ENCODE measurements at regions not wholly inside any gene's neighbourhood (a gene's known extent, or its start where the extent isn't known, plus 50 kb on each side); places are given as distances from the start of the nearest gene placed in this dataset.
A peak's percentile ranks its signal among the peaks of the same experiment; 100 is the strongest.

- H3K4me3 ChIP-seq: no peak overlapping the region
- DNase-seq (ENCODE audit: low spot score in 2 of 2): no peak
These were observed 220.1 kb downstream of the PPP1R3A start for GRCh38 chr7:113698556-113699220.

GRCh38 chr7:113694149-113694548, 224.7 kb downstream of the PPP1R3A start:
- no peaks in the 10 kb centered on the region for H3K36me3 ChIP-seq
- H3K4me1 ChIP-seq: no peaks in the 10 kb centered on the region
- no peaks in the 10 kb centered on the region for H3K9me3 ChIP-seq
- no peak overlapping the region for H3K27ac ChIP-seq
- H3K27me3 ChIP-seq: no peaks in the 10 kb centered on the region
- no peak overlapping the region for H3K4me3 ChIP-seq
- DNase-seq (ENCODE audit: low spot score in 2 of 2): no peak
- TF ChIP-seq POLR2A (IDR thresholded peaks at IDR 0.05) (no peak), POLR2AphosphoS5 (IDR thresholded peaks at IDR 0.05) (no peak), CTCF (IDR thresholded peaks at IDR 0.05) (no peak)
- intact Hi-C loops (cut with DNase I; ENCODE audit: low total_unique reads): no loop called here

More at GRCh38 chr7:113698556-113699220, 220.1 kb downstream of the PPP1R3A start:
- intact Hi-C loops (cut with DNase I; ENCODE audit: low total_unique reads): no loop called here
- TF ChIP-seq POLR2AphosphoS5 (IDR thresholded peaks at IDR 0.05) (no peak), POLR2A (IDR thresholded peaks at IDR 0.05) (no peak), CTCF (IDR thresholded peaks at IDR 0.05) (peak in 1 of 3 donors; percentile 31)
- Histone ChIP-seq H3K9me3 (no peaks in the 10 kb centered on the region), H3K27me3 (no peaks in the 10 kb centered on the region), H3K36me3 (no peaks in the 10 kb centered on the region), H3K27ac (no peak overlapping the region), H3K4me1 (no peaks in the 10 kb centered on the region)

GRCh38 chr7:113684165-113684564, 234.6 kb downstream of the PPP1R3A start:
- no peaks in the 10 kb centered on the region for H3K36me3 ChIP-seq
- H3K27me3 ChIP-seq: no peaks in the 10 kb centered on the region
- no peaks in the 10 kb centered on the region for H3K4me1 ChIP-seq
- H3K9me3 ChIP-seq: no peaks in the 10 kb centered on the region
- no peak for TF ChIP-seq POLR2AphosphoS5 (IDR thresholded peaks at IDR 0.05)
- no peak for TF ChIP-seq CTCF (IDR thresholded peaks at IDR 0.05)
- no peak for TF ChIP-seq POLR2A (IDR thresholded peaks at IDR 0.05)
- intact Hi-C loops (cut with DNase I; ENCODE audit: low total_unique reads): no loop called here
- no peak overlapping the region for H3K27ac ChIP-seq
- no peak overlapping the region for H3K4me3 ChIP-seq
- DNase-seq (ENCODE audit: low spot score in 2 of 2): no peak

- H3K4me3 ChIP-seq: no peak overlapping the region
- no peak for DNase-seq (ENCODE audit: low spot score in 2 of 2)
- no peaks in the 10 kb centered on the region for H3K36me3 ChIP-seq
- H3K4me1 ChIP-seq: no peaks in the 10 kb centered on the region
- H3K27ac ChIP-seq: no peak overlapping the region
- intact Hi-C loops (cut with DNase I; ENCODE audit: low total_unique reads): no loop called here
- no peaks in the 10 kb centered on the region for H3K9me3 ChIP-seq
- no peak for TF ChIP-seq POLR2AphosphoS5 (IDR thresholded peaks at IDR 0.05)
- no peak for TF ChIP-seq CTCF (IDR thresholded peaks at IDR 0.05)
- no peak for TF ChIP-seq POLR2A (IDR thresholded peaks at IDR 0.05)
- no peaks in the 10 kb centered on the region for H3K27me3 ChIP-seq
These were observed 241.0 kb downstream of the PPP1R3A start for GRCh38 chr7:113677811-113678210.

GRCh38 chr7:113664867-113665266, 253.9 kb downstream of the PPP1R3A start:
- Histone ChIP-seq H3K4me1 (no peaks in the 10 kb centered on the region), H3K27me3 (no peaks in the 10 kb centered on the region), H3K27ac (no peak overlapping the region), H3K9me3 (peaks cover 0 to 15% of the 10 kb centered on the region in 2 donors), H3K4me3 (no peak overlapping the region), H3K36me3 (no peaks in the 10 kb centered on the region)
- DNase-seq (ENCODE audit: low spot score in 2 of 2): no peak
- intact Hi-C loops (cut with DNase I; ENCODE audit: low total_unique reads): no loop called here
- TF ChIP-seq POLR2AphosphoS5 (IDR thresholded peaks at IDR 0.05): no peak
- no peak for TF ChIP-seq CTCF (IDR thresholded peaks at IDR 0.05)
- no peak for TF ChIP-seq POLR2A (IDR thresholded peaks at IDR 0.05)

Measured in breast epithelium (tissue), 4 donors.